PFSK-1 (cell line): ENCODE measurements at regions not wholly inside any gene's neighbourhood (a gene's known extent, or its start where the extent isn't known, plus 50 kb on each side); places are given as distances from the start of the nearest gene placed in this dataset.

Experiments used
- FOXP2 ChIP-seq: optimal IDR thresholded peaks from 2 replicates; pipeline ENCODE3; 2011; ENCODE audit warnings: borderline replicate concordance, control low read depth, inconsistent platforms; ENCODE audit not compliant: insufficient read depth; ENCODE audit errors: extremely low read length, extremely low read depth
- POLR2AphosphoS5 ChIP-seq: IDR thresholded peaks from 2 replicates; pipeline ENCODE4 v1.6.1; 2012; ENCODE audit warnings: low read depth, mild to moderate bottlenecking, control low read depth, low read length, moderate library complexity
- TAF1 ChIP-seq: IDR thresholded peaks from 2 replicates; pipeline ENCODE4 v1.6.1; 2012; ENCODE audit warnings: low read length, control low read depth, borderline replicate concordance; ENCODE audit not compliant: insufficient read depth

DNA sequence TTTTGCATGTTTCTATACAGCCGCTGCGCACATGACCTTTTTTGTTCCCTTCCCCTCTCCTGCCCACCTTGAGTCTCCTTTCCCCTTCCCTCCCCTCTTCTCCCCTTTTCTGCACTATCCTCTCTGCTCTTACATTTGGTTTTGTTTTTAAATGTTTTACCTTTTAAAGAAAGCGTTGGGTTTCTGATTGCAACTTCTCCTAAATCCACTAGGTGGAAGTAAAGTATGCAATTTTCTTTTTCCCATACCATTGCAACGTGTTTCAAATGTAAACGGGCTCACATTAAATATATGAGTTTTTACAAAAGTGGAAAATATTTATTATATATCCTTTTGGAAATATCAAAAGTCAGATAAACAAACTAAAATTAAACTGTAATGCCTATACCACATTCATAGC lies 500.9 kb downstream of the DIRAS2 start:
- TF ChIP-seq TAF1 (no peak), POLR2AphosphoS5 (no peak), FOXP2 (no peak)
